ENCODE measurements at regions not wholly inside any gene's neighbourhood (a gene's known extent, or its start where the extent isn't known, plus 50 kb on each side); places are given as distances from the start of the nearest gene placed in this dataset.
"Not testable (repeated sequence)": the region's sequence is repeated elsewhere in the genome, so short reads cannot be mapped to it uniquely, and the experiment has no call there.

GRCh38 chr9:126056312-126057021 is 270.2 kb upstream of the MVB12B start:
- no peak for DNase-seq (ENCODE audit: low read depth in 2 of 2, low spot score in 1 of 2)

- DNase-seq (ENCODE audit: low read depth in 2 of 2, low spot score in 1 of 2) = no peak
These were observed 269.4 kb upstream of the MVB12B start for GRCh38 chr9:126057121-126057825.

GRCh38 chr9:126058011-126058531 is 268.6 kb upstream of the MVB12B start:
- no peak for DNase-seq (ENCODE audit: low read depth in 2 of 2, low spot score in 1 of 2)

- DNase-seq (ENCODE audit: low read depth in 2 of 2, low spot score in 1 of 2) = no peak
These were observed 268.0 kb upstream of the MVB12B start for GRCh38 chr9:126058591-126058990.

- no peak for DNase-seq (ENCODE audit: low read depth in 2 of 2, low spot score in 1 of 2)
These were observed 265.1 kb upstream of the MVB12B start for GRCh38 chr9:126061575-126061974.

GRCh38 chr9:126062158-126062886 is 264.3 kb upstream of the MVB12B start:
- DNase-seq (ENCODE audit: low read depth in 2 of 2, low spot score in 1 of 2) = no peak

GRCh38 chr9:126063326-126063725 is 263.3 kb upstream of the MVB12B start:
- DNase-seq (ENCODE audit: low read depth in 2 of 2, low spot score in 1 of 2) = no peak

GRCh38 chr9:126066131-126066530 is 260.5 kb upstream of the MVB12B start:
- DNase-seq (ENCODE audit: low read depth in 2 of 2, low spot score in 1 of 2) = no peak

GRCh38 chr9:126067031-126067734 is 259.4 kb upstream of the MVB12B start:
- DNase-seq (ENCODE audit: low read depth in 2 of 2, low spot score in 1 of 2) = no peak

GRCh38 chr9:126068534-126069230 is 257.9 kb upstream of the MVB12B start:
- no peak for DNase-seq (ENCODE audit: low read depth in 2 of 2, low spot score in 1 of 2)

- no peak for DNase-seq (ENCODE audit: low read depth in 2 of 2, low spot score in 1 of 2)
These were observed 257.2 kb upstream of the MVB12B start for GRCh38 chr9:126069400-126069955.

- no peak for DNase-seq (ENCODE audit: low read depth in 2 of 2, low spot score in 1 of 2)
These were observed 256.5 kb upstream of the MVB12B start for GRCh38 chr9:126070058-126070655.

GRCh38 chr9:126071076-126071750 is 255.4 kb upstream of the MVB12B start:
- DNase-seq (ENCODE audit: low read depth in 2 of 2, low spot score in 1 of 2) = no peak

- DNase-seq (ENCODE audit: low read depth in 2 of 2, low spot score in 1 of 2) = not testable (repeated sequence)
These were observed 249.0 kb upstream of the MVB12B start for GRCh38 chr9:126077656-126078055.

GRCh38 chr9:126080641-126081040 is 246.0 kb upstream of the MVB12B start:
- DNase-seq (ENCODE audit: low read depth in 2 of 2, low spot score in 1 of 2) = no peak

- no peak for DNase-seq (ENCODE audit: low read depth in 2 of 2, low spot score in 1 of 2)
These were observed 244.9 kb upstream of the MVB12B start for GRCh38 chr9:126081746-126082145.

GRCh38 chr9:126084008-126084407 is 242.6 kb upstream of the MVB12B start:
- DNase-seq (ENCODE audit: low read depth in 2 of 2, low spot score in 1 of 2) = no peak

- no peak for DNase-seq (ENCODE audit: low read depth in 2 of 2, low spot score in 1 of 2)
These were observed 241.9 kb upstream of the MVB12B start for GRCh38 chr9:126084696-126085095.

GRCh38 chr9:126085170-126085569 is 241.5 kb upstream of the MVB12B start:
- DNase-seq (ENCODE audit: low read depth in 2 of 2, low spot score in 1 of 2) = no peak
